GM12878 (cell line): ENCODE measurements at regions not wholly inside any gene's neighbourhood (a gene's known extent, or its start where the extent isn't known, plus 50 kb on each side); places are given as distances from the start of the nearest gene placed in this dataset.

Experiments
- ATAC-seq: fragments of 200-7000 bp; cut with Tn5 transposase; 3 replicates; pipeline ENCODE4 v1.9.1; 2020; ENCODE audit warnings: mild to moderate bottlenecking, moderate library complexity
- BruUV-seq: library from RNA; stranded (reverse); fragments of 400-500 nt; replicated peaks from 2 replicates; lab custom pipeline; 2021; lab: Mats Ljungman, UMichigan
- CTCF ChIA-PET: fragments of 300-600 bp; sonication (Branson Sonifier 250); formaldehyde crosslinking; extraction: SDS; loops from one replicate; lab custom pipeline; 2021; ENCODE audit warnings: inconsistent platforms; lab: Yijun Ruan, JAX
- POLR2A ChIA-PET: fragments of 350-600 bp; formaldehyde crosslinking; extraction: SDS; loops from one replicate; lab custom pipeline; 2021; ENCODE audit warnings: inconsistent platforms; lab: Charles Lee
- RAD21 ChIA-PET: fragments of 300-600 bp; sonication (Branson Sonifier 250); formaldehyde crosslinking; loops from one replicate; lab custom pipeline; 2023; ENCODE audit warnings: antibody characterized with exemption; ENCODE audit not compliant: unreplicated experiment; lab: Charles Lee
- SMC1A ChIA-PET: fragments of 300-600 bp; sonication (Branson Sonifier 250); formaldehyde crosslinking; loops from one replicate; lab custom pipeline; 2023; ENCODE audit not compliant: unreplicated experiment, uncharacterized antibody; lab: Charles Lee
- DNase-seq: peaks from one replicate; pipeline ENCODE4 v3.0.0-alpha.2; 2011; ENCODE audit warnings: low read depth, low spot score
- FAIRE-seq: peaks from 3 replicates; lab custom pipeline; 2011; peaks lifted over from hg19 to GRCh38; lab: Jason Lieb, UNC
- H2AFZ ChIP-seq: 2 replicates; pipeline ENCODE4 v1.6.0; 2011; ENCODE audit warnings: low read depth, low read length, control low read depth; ENCODE audit not compliant: control insufficient read depth
- H3K27ac ChIP-seq: 2 replicates; pipeline ENCODE4 v1.5.1; 2011; ENCODE audit warnings: control low read depth; ENCODE audit not compliant: control insufficient read depth, insufficient read depth
- H3K27me3 ChIP-seq, 2 experiments: replicated peaks in 1 of 2; 2 replicates each; pipeline versions ENCODE4 v1.6.0 to v1.6.1; 2011; ENCODE audit warnings: low read length in 1 of 2; ENCODE audit not compliant: control insufficient read depth in 2 of 2, insufficient read depth in 2 of 2
- H3K36me3 ChIP-seq, 2 experiments: 2 replicates each; pipeline ENCODE4 v1.5.1; 2011; ENCODE audit warnings: low read length in 1 of 2; ENCODE audit not compliant: control insufficient read depth in 2 of 2, insufficient read depth in 2 of 2
- H3K4me1 ChIP-seq: 2 replicates; pipeline ENCODE4 v1.6.1; 2011; ENCODE audit warnings: mild to moderate bottlenecking, low read length, moderate library complexity, mixed read lengths; ENCODE audit not compliant: control insufficient read depth, insufficient read depth
- H3K4me2 ChIP-seq: 2 replicates; pipeline ENCODE4 v1.6.0; 2011; ENCODE audit warnings: control low read depth; ENCODE audit not compliant: control insufficient read depth, insufficient read depth
- H3K4me3 ChIP-seq: fragments of 200-600 bp; sonication (generic); 2 replicates; pipeline ENCODE4 v1.5.1; 2016
- H3K79me2 ChIP-seq: 2 replicates; pipeline ENCODE4 v1.6.0; 2011; ENCODE audit warnings: low read length; ENCODE audit not compliant: control insufficient read depth, insufficient read depth
- H3K9ac ChIP-seq: 2 replicates; pipeline ENCODE4 v1.8.0; 2011; ENCODE audit warnings: low read length, control low read depth, mixed read lengths; ENCODE audit not compliant: control insufficient read depth, insufficient read depth
- H3K9me3 ChIP-seq: replicated peaks from 3 replicates; pipeline ENCODE4 v1.5.1; 2011; ENCODE audit warnings: mild to moderate bottlenecking, low read length; ENCODE audit not compliant: control insufficient read depth, insufficient read depth
- H4K20me1 ChIP-seq: 2 replicates; pipeline ENCODE4 v1.6.0; 2011; ENCODE audit not compliant: control insufficient read depth, insufficient read depth
- ATF2 ChIP-seq: IDR thresholded peaks from 2 replicates; pipeline ENCODE4 v1.6.1; 2012; ENCODE audit warnings: low read length, inconsistent platforms
- ATF3 ChIP-seq: IDR thresholded peaks from 2 replicates; pipeline ENCODE4 v1.6.1; 2011; ENCODE audit warnings: low read depth, mild to moderate bottlenecking, low read length, moderate library complexity, borderline replicate concordance; ENCODE audit errors: extremely low read depth
- CBX3 ChIP-seq: fragments of 200-600 bp; sonication (generic); IDR thresholded peaks from 2 replicates; pipeline ENCODE4 v1.6.1; 2016; ENCODE audit warnings: low read depth, borderline replicate concordance
- CBX5 ChIP-seq: sonication (generic); IDR thresholded peaks from 2 replicates; pipeline ENCODE4 v1.6.1; 2016; ENCODE audit warnings: low read depth, moderate library complexity, mild to moderate bottlenecking, inconsistent platforms
- CEBPB ChIP-seq, 2 experiments: fragments of 150-350 bp in 1 of 2; IDR thresholded peaks; 2 replicates each; pipeline ENCODE4 v1.6.1; 2012 to 2014; ENCODE audit warnings: low read depth in 2 of 2, low read length in 2 of 2, borderline replicate concordance in 1 of 2, inconsistent platforms in 1 of 2
- CEBPZ ChIP-seq: fragments of 150-350 bp; IDR thresholded peaks from 2 replicates; pipeline ENCODE4 v1.6.1; 2016; ENCODE audit warnings: low read depth, low read length
- CREM ChIP-seq: IDR thresholded peaks from 2 replicates; pipeline ENCODE4 v1.6.1; 2014; ENCODE audit warnings: antibody characterized with exemption, low read depth
- DPF2 ChIP-seq: fragments of 450-650 bp; IDR thresholded peaks from 2 replicates; pipeline ENCODE4 v1.6.1; 2017; ENCODE audit warnings: mild to moderate bottlenecking
- ETV6 ChIP-seq, 2 experiments: fragments of 450-650 bp in 1 of 2; IDR thresholded peaks in 1 of 2; conservative IDR thresholded peaks in 1 of 2; 2 replicates each; pipeline ENCODE4 v1.6.1; 2014; ENCODE audit warnings: antibody characterized with exemption in 1 of 2, borderline replicate concordance in 1 of 2, low read depth in 1 of 2, mild to moderate bottlenecking in 1 of 2, moderate library complexity in 1 of 2
- JUNB ChIP-seq: IDR thresholded peaks from 2 replicates; pipeline ENCODE4 v1.6.1; 2016; ENCODE audit warnings: antibody characterized with exemption, mild to moderate bottlenecking
- MYC ChIP-seq: IDR thresholded peaks from 2 replicates; pipeline ENCODE4 v1.6.1; 2011; ENCODE audit warnings: mild to moderate bottlenecking, low read length, moderate library complexity, inconsistent platforms; ENCODE audit not compliant: insufficient read depth, insufficient replicate concordance, insufficient read length, severe bottlenecking
- NFYA ChIP-seq: IDR thresholded peaks from 2 replicates; pipeline ENCODE4 v1.6.1; 2011; ENCODE audit warnings: low read depth, mild to moderate bottlenecking, low read length, improper control_type of control experiment, borderline replicate concordance
- NRF1 ChIP-seq: conservative IDR thresholded peaks from 2 replicates; pipeline ENCODE4 v1.6.1; 2011; ENCODE audit warnings: mild to moderate bottlenecking, low read depth, low read length, improper control_type of control experiment
- SIN3A ChIP-seq: IDR thresholded peaks from 2 replicates; pipeline ENCODE4 v1.6.1; 2012; ENCODE audit warnings: low read depth, low read length, improper control_type of control experiment
- SPI1 ChIP-seq: IDR thresholded peaks from 2 replicates; pipeline ENCODE4 v1.6.1; 2011; ENCODE audit warnings: low read depth, mild to moderate bottlenecking, low read length, moderate library complexity, borderline replicate concordance; ENCODE audit not compliant: insufficient read depth
- TCF12 ChIP-seq: IDR thresholded peaks from 2 replicates; pipeline ENCODE4 v1.6.1; 2011; ENCODE audit warnings: low read depth, mild to moderate bottlenecking, low read length
- ZBED1 ChIP-seq: IDR thresholded peaks from 2 replicates; pipeline ENCODE4 v1.6.1; 2016; ENCODE audit warnings: borderline replicate concordance
- ZNF384 ChIP-seq: IDR thresholded peaks from 2 replicates; pipeline ENCODE4 v1.6.1; 2012; ENCODE audit warnings: low read depth, mild to moderate bottlenecking, low read length, improper control_type of control experiment, borderline replicate concordance
- WGBS: methylation state at CpG from one replicate; pipeline ENCODE4 v1.1.6; 2016; ENCODE audit warnings: low lambda C conversion rate; ENCODE audit not compliant: insufficient replicate concordance, insufficient coverage; ENCODE audit errors: missing lambda C conversion rate; 5-methylcytosine and 5-hydroxymethylcytosine counted together
- in situ Hi-C: fragments of 300-500 bp; cut with MboI; formaldehyde crosslinking; loops from 9 replicates; pipeline ENCODE4 v1.14.3; 2018; ENCODE audit warnings: mixed read lengths
- intact Hi-C: fragments of 100-400 bp; cut with micrococcal nuclease; formaldehyde crosslinking; loops from one replicate; pipeline ENCODE4 v1.14.2; 2022; ENCODE audit not compliant: unreplicated experiment

- Histone ChIP-seq H4K20me1 (no peaks in the 10 kb centered on the region), H3K9ac (no peak overlapping the region), H3K27me3 (no peaks in the 10 kb centered on the region), H2AFZ (no peak overlapping the region), H3K79me2 (no peaks in the 10 kb centered on the region), H3K9me3 (no peaks in the 10 kb centered on the region; the same call in 2 of the 3 replicates), H3K27ac (no peak overlapping the region), H3K4me2 (no peak overlapping the region), H3K4me1 (no peaks in the 10 kb centered on the region), H3K36me3 (no peaks in the 10 kb centered on the region), H3K4me3 (no peak overlapping the region)
- ATAC-seq = no peak
- intact Hi-C loops (no loop called here), in situ Hi-C loops (no loop called here)
- DNase-seq = no peak
- 3% methylated on average over 6 of the region's 6 CpGs for WGBS
- BruUV-seq = no TSS peak
- no peak for FAIRE-seq
- CTCF ChIA-PET = no interaction called here
- no peak for TF ChIP-seq SPI1
- TF ChIP-seq CEBPB (IDR thresholded peaks at IDR 0.05; ENCODE audit: borderline replicate concordance in 1 of 2, low read depth in 2 of 2, low read length in 2 of 2) = no peak
- no peak for TF ChIP-seq CREM
- TF ChIP-seq MYC = no peak
- TF ChIP-seq ZBED1 = no peak
- TF ChIP-seq ETV6 (conservative IDR thresholded peaks at IDR 0.05 in 1 of 2, IDR thresholded peaks at IDR 0.05 in 1 of 2; ENCODE audit: borderline replicate concordance in 1 of 2, low read depth in 1 of 2) = no peak
- no peak for TF ChIP-seq CEBPZ
- TF ChIP-seq SIN3A = no peak
- TF ChIP-seq ZNF384 = no peak
- TF ChIP-seq CBX5 = no peak
- no peak for TF ChIP-seq ATF3
- no peak for TF ChIP-seq TCF12
- TF ChIP-seq NRF1 = no peak
- TF ChIP-seq ATF2 = no peak
- no peak for TF ChIP-seq CBX3
- no peak for TF ChIP-seq NFYA
- no peak for TF ChIP-seq JUNB
- no peak for TF ChIP-seq DPF2
- RAD21 ChIA-PET = no interaction called here
- POLR2A ChIA-PET = no interaction called here
- SMC1A ChIA-PET = no interaction called here
These were observed 121.3 kb downstream of the SOX1 start for GRCh38 chr13:112188298-112188610.
